GM12864 (cell line): ENCODE measurements at regions not wholly inside any gene's neighbourhood (a gene's known extent, or its start where the extent isn't known, plus 50 kb on each side); places are given as distances from the start of the nearest gene placed in this dataset.

Source experiments
- DNase-seq: peaks from one replicate; pipeline ENCODE4 v3.0.0-alpha.2; 2011; ENCODE audit warnings: low read depth
- H3K4me3 ChIP-seq: 2 replicates; pipeline ENCODE4 v1.5.1; 2011; ENCODE audit warnings: mild to moderate bottlenecking, low read depth, low read length, control low read depth
- TF ChIP-seq, protein P1 (sequence below): IDR thresholded peaks from 2 replicates; pipeline ENCODE4 v1.5.1; 2011; ENCODE audit warnings: low read depth, mild to moderate bottlenecking, moderate library complexity, low read length, control low read depth, inconsistent platforms; ENCODE audit errors: missing control alignments

DNA sequence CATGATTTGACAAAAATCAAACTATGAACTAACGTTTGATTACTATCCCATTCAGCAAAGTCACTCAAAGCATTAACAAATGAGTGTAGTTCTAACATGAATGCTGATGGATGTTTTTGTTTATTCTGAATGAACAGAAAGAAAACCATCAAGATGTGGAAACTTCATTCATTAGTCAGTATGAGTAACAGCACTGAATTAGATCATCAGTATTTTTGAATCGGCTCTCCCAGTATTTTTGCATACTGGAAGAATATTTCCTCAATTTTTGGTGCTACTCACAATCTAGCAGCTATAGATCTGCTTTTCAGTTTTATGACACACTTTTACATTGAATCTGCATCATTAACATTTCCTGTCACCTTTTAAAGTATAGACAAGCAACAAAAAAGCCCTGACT is 63.8 kb upstream of the CD83 start:
- TF ChIP-seq, protein P1, sequence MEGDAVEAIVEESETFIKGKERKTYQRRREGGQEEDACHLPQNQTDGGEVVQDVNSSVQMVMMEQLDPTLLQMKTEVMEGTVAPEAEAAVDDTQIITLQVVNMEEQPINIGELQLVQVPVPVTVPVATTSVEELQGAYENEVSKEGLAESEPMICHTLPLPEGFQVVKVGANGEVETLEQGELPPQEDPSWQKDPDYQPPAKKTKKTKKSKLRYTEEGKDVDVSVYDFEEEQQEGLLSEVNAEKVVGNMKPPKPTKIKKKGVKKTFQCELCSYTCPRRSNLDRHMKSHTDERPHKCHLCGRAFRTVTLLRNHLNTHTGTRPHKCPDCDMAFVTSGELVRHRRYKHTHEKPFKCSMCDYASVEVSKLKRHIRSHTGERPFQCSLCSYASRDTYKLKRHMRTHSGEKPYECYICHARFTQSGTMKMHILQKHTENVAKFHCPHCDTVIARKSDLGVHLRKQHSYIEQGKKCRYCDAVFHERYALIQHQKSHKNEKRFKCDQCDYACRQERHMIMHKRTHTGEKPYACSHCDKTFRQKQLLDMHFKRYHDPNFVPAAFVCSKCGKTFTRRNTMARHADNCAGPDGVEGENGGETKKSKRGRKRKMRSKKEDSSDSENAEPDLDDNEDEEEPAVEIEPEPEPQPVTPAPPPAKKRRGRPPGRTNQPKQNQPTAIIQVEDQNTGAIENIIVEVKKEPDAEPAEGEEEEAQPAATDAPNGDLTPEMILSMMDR, result no peak
- no peak for DNase-seq
- H3K4me3 ChIP-seq, result no peak overlapping the region

DNA sequence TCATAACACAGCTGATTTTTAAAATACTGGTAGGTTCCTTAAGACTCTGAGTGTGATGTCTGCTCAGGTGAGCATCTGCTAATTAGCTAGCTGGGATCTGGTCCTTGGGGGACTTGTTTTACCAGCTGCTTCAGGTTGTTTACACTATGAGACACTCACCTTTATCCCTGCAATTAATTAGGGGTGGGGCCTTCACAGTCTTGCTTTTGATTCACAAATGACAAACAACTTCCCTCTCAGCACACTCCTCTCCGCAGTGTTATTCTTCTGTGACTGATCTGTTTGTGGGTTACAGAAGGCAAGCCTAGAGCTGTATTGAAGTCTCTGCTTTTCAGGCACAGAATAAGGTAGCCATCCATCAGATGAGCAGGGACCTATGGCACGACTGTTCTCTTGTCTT is 62.0 kb upstream of the CD83 start:
- no peak for DNase-seq
- TF ChIP-seq, protein P1, result no peak
- no peak overlapping the region for H3K4me3 ChIP-seq

DNA sequence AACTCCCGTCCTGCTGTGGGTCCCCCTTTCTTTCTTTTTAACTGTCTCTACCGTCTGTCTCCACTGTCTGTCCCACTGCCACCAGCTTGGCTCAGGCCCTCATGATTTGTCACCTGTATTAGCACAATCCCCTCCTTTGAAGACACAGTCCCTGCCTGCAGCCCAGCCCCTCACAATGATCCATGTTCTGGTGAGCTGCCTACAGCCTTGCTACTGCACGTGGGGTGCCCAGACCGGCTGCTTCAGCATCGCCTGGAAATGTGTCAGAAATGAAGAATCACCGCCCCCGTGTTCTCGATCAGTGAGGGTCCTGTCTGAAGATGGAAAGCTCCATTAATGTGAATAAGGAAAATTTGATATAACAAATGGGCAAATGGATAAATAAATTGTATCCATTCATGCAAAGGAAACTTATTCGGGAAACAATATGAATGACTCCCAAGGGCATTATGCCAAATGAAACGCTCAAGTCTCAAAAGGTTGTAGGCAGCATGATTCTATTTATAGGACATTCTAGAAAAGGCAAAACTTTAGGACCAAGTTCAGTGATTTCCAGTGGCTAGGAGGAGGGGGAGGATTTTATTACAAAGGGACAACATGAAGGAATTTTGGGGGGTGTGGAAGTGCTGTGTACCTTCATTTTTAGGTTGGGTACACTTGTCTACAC is 59.4 kb upstream of the CD83 start:
- H3K4me3 ChIP-seq, result no peak overlapping the region
- no peak for DNase-seq
- TF ChIP-seq, protein P1, result no peak

DNA sequence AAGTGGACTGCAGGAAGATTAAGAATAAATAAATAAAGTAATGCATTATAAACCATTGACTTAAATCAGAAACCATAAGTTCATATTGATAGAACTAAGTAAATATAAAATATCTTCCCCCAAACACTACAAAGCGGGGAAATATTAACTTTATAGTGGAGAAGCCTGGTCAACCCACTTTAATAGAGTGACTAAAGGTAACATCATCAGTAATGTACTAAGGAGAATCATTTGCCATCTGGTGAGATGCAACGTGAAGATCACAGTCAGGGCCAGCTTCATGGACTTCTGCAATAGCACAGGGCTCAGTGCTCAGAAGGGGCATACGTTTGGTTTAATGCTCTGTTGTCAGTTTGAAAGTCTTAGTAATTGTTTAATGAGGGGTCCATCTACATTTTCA is 58.8 kb upstream of the CD83 start:
- no peak overlapping the region for H3K4me3 ChIP-seq
- no peak for DNase-seq
- TF ChIP-seq, protein P1, result no peak

DNA sequence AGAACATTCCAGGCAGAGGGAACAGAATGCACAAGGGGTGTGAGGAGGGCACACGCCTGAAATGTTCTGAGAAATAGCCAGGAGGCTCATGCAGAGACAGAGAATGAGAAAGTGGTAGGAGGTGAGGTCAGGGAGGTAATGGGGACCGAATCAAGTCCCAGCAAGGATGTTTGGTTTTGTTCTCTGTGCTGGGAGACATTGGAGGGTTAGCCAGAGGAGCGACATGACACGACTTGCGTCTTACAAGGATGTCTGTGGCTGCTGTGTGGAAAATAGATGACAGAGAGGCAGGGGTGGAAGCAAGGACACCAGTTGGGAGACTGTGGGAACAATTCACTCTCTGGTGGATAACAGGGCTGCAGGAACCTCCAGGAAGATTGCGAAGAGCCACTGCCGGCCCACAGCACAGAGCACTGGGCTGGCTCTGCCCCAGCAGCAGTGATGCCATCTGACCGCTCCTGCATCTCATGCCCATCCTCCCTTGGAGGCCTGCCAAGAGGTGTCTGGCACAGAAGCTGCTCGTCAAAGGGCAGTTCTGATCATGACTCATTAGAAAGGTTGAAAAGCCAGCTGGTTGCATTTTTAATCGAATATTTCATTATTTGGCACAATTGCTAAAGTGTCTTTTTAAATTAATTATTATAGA is 57.7 kb upstream of the CD83 start:
- H3K4me3 ChIP-seq, result no peak overlapping the region
- TF ChIP-seq, protein P1, result no peak
- DNase-seq, result no peak

DNA sequence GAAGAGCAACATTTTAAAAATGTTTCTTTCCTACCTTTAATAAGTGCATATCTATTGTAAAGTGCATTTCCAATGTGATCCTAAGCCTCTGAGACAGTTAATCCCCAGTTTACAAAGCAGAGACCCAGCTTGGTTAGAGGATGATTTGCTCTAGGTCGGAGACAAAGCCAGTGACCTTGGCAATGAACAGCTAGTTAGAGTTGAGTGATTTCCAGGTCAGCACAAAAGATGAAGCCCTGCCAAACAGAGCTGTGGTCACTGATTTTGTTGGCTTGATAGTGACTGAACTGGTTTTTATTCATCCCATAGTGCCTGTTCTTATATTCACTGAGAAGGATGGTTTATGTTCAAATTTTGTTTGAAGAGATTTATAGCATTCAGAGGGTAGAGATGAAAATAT is 56.6 kb upstream of the CD83 start:
- DNase-seq, result no peak
- no peak overlapping the region for H3K4me3 ChIP-seq
- TF ChIP-seq, protein P1, result no peak

DNA sequence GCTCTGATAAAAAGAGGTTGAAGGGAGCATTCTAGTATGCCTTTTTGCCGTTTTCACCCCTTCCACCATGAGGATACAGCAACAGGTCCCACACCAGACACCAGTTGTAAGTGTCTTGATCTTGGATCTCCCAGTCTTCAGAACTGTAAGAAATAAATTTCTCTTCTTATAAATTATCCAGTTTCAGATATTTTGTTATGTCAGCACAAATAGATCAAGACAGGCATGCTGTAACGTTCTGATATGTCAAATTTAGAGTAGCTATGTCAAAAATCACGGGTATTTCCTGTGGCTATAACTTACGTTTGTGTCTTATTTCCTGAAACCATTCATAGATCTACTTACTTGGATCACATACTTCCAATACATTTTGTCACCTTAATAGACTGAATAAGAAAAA is 55.9 kb upstream of the CD83 start:
- TF ChIP-seq, protein P1, result no peak
- H3K4me3 ChIP-seq, result no peak overlapping the region
- DNase-seq, result no peak
